Esophagus muscularis mucosa (tissue), 4 donors: ENCODE measurements at regions not wholly inside any gene's neighbourhood (a gene's known extent, or its start where the extent isn't known, plus 50 kb on each side); places are given as distances from the start of the nearest gene placed in this dataset.

Experiments
- DNase-seq: peaks from one replicate; pipeline ENCODE4 v3.0.0-alpha.2; 2017; ENCODE audit errors: extremely low spot score
- H3K27ac ChIP-seq, 4 donors: fragments of 200-600 bp; sonication (generic); replicated peaks in 1 of 4; 1 replicate in 3 of 4; 2 replicates in 1 of 4; pipeline ENCODE4 v1.5.1; 2016 to 2019; ENCODE audit warnings: mild to moderate bottlenecking in 1 of 4
- H3K27me3 ChIP-seq, 4 donors: fragments of 200-600 bp; sonication (generic); one replicate each; pipeline versions ENCODE4 v1.5.1 to v1.6.0; 2016 to 2019
- H3K36me3 ChIP-seq, 4 donors: fragments of 200-600 bp; sonication (generic); one replicate each; pipeline ENCODE4 v1.5.1; 2016 to 2019
- H3K4me1 ChIP-seq, 4 donors: fragments of 200-600 bp; sonication (generic); one replicate each; pipeline ENCODE4 v1.5.1; 2016 to 2019
- H3K4me3 ChIP-seq, 4 donors: fragments of 200-600 bp; sonication (generic); 1 replicate in 2 of 4; 2 replicates in 2 of 4; pipeline ENCODE4 v1.5.1; 2016 to 2019; ENCODE audit warnings: mild to moderate bottlenecking in 4 of 4, moderate library complexity in 1 of 4
- H3K9me3 ChIP-seq, 4 donors: fragments of 200-600 bp; sonication (generic); 1 replicate in 3 of 4; 2 replicates in 1 of 4; pipeline ENCODE4 v1.5.1; 2016 to 2019
- CTCF ChIP-seq, 3 experiments: fragments of 200-600 bp in 2 of 3; fragments of 450-650 bp in 1 of 3; sonication (generic) in 2 of 3; IDR thresholded peaks; one replicate each; pipeline ENCODE4 v1.5.1; 2017 to 2019; ENCODE audit warnings: antibody characterized with exemption in 3 of 3, mild to moderate bottlenecking in 2 of 3, moderate library complexity in 1 of 3
- EP300 ChIP-seq: sonication (generic); formaldehyde crosslinking; IDR thresholded peaks from one replicate; pipeline ENCODE4 v1.6.1; 2017; ENCODE audit warnings: antibody characterized with exemption
- POLR2A ChIP-seq: fragments of 450-650 bp; IDR thresholded peaks from one replicate; pipeline ENCODE4 v1.6.1; 2017; ENCODE audit warnings: antibody characterized with exemption, moderate library complexity, mild to moderate bottlenecking, low read depth
- POLR2AphosphoS5 ChIP-seq, 2 donors: sonication (generic); formaldehyde crosslinking; IDR thresholded peaks; one replicate each; pipeline ENCODE4 v1.6.1; 2017; ENCODE audit warnings: antibody characterized with exemption in 2 of 2
- WGBS: methylation state at CpG from one replicate; pipeline ENCODE4 v1.1.5; 2018; 5-methylcytosine and 5-hydroxymethylcytosine counted together
- intact Hi-C: fragments of 100-400 bp; cut with DNase I; formaldehyde crosslinking; loops from one replicate; pipeline ENCODE4 v1.15.1; 2023

GRCh38 chr15:94736236-94736635 is 504.9 kb downstream of the MCTP2 start:
- Histone ChIP-seq H3K36me3 (no peaks in the 10 kb centered on the region), H3K27me3 (no peaks in the 10 kb centered on the region), H3K4me1 (no peaks in the 10 kb centered on the region), H3K27ac (no peak overlapping the region), H3K9me3 (no peaks in the 10 kb centered on the region), H3K4me3 (no peak overlapping the region)
- intact Hi-C loops, result no loop called here
- TF ChIP-seq POLR2AphosphoS5 (IDR thresholded peaks at IDR 0.05), result no peak
- TF ChIP-seq CTCF (IDR thresholded peaks at IDR 0.05), result no peak
- no peak for TF ChIP-seq POLR2A
- no peak for TF ChIP-seq EP300
- DNase-seq, result no peak

- Histone ChIP-seq H3K36me3 (no peaks in the 10 kb centered on the region), H3K4me1 (no peaks in the 10 kb centered on the region), H3K9me3 (no peaks in the 10 kb centered on the region), H3K27me3 (no peaks in the 10 kb centered on the region), H3K27ac (no peak overlapping the region), H3K4me3 (no peak overlapping the region)
- no peak for TF ChIP-seq CTCF (IDR thresholded peaks at IDR 0.05)
- 87% methylated on average over 3 of the region's 3 CpGs for WGBS
- intact Hi-C loops, result no loop called here
- DNase-seq, result no peak
These were observed 508.3 kb downstream of the MCTP2 start for GRCh38 chr15:94739639-94740038.

DNA sequence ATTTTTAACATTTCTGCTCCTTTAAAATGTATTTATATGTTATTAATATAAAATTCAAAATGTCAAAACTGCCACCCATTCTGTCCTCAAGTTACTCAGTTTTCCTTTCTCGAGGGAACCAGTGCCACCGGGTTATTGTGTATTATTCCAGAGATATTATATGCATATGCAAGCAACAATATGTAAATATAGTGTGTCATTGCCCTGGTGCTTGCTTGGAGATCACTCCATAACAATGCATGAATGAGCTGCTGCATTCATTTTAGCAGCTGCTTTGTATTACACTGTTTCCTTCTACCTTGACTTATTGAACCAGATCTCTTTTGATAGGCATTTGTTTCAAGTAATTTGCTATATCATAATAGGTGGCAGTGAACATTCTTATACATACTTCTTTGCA is 509.1 kb downstream of the MCTP2 start:
- Histone ChIP-seq H3K27ac (no peak overlapping the region), H3K9me3 (no peaks in the 10 kb centered on the region), H3K4me3 (no peak overlapping the region), H3K4me1 (no peaks in the 10 kb centered on the region), H3K27me3 (no peaks in the 10 kb centered on the region), H3K36me3 (no peaks in the 10 kb centered on the region)
- 91% methylated on average over 2 of the region's 2 CpGs for WGBS
- DNase-seq, result no peak
- TF ChIP-seq CTCF (IDR thresholded peaks at IDR 0.05) (no peak), POLR2A (no peak), EP300 (no peak), POLR2AphosphoS5 (IDR thresholded peaks at IDR 0.05) (no peak)
- intact Hi-C loops, result no loop called here

DNA sequence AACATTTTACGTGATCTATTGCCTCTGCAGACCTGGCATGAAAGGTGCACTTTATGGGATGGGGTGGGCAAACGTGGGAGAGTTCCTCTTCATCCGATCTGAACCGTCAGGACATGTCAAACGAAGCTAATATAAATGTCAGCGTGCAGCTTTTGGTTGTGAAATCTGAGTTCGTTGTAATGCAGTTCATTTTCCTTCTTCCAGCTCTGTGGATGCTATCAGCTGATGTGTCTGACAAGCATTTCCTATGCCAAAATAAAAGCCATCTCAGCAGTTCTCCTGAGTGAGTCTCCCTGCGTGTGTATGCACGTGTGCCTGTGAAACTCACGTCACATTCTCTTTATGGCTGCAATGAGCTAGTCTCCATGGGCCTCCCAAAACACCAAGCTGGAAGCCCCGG is 512.3 kb downstream of the MCTP2 start:
- Histone ChIP-seq H3K4me3 (no peak overlapping the region), H3K4me1 (no peaks in the 10 kb centered on the region), H3K36me3 (no peaks in the 10 kb centered on the region), H3K27ac (no peak overlapping the region), H3K27me3 (no peaks in the 10 kb centered on the region), H3K9me3 (no peaks in the 10 kb centered on the region)
- WGBS, result 50% methylated on average over 11 of the region's 11 CpGs
- intact Hi-C loops, result no loop called here
- no peak for DNase-seq
- no peak for TF ChIP-seq POLR2A

GRCh38 chr15:94744080-94744793 is 512.9 kb downstream of the MCTP2 start:
- TF ChIP-seq POLR2AphosphoS5 (IDR thresholded peaks at IDR 0.05) (no peak), EP300 (no peak), CTCF (IDR thresholded peaks at IDR 0.05) (no peak), POLR2A (no peak)
- 56% methylated on average over 5 of the region's 5 CpGs for WGBS
- H3K36me3 ChIP-seq, result no peaks in the 10 kb centered on the region
- H3K4me1 ChIP-seq, result peaks cover 0 to 2% (median 0%) of the 10 kb centered on the region in 4 donors
- DNase-seq, result no peak
- no peaks in the 10 kb centered on the region for H3K27me3 ChIP-seq
- no peak overlapping the region for H3K27ac ChIP-seq
- intact Hi-C loops, result no loop called here
- H3K9me3 ChIP-seq, result no peaks in the 10 kb centered on the region
- no peak overlapping the region for H3K4me3 ChIP-seq
